Neutrophil (primary cell): ENCODE measurements at regions not wholly inside any gene's neighbourhood (a gene's known extent, or its start where the extent isn't known, plus 50 kb on each side); places are given as distances from the start of the nearest gene placed in this dataset.

ENCODE experiments used
- H3K27ac ChIP-seq: fragments of 200-600 bp; sonication (generic); 2 replicates; pipeline ENCODE4 v1.5.1; 2016; ENCODE audit warnings: mild to moderate bottlenecking, moderate library complexity
- H3K27me3 ChIP-seq: fragments of 200-600 bp; sonication (generic); 2 replicates; pipeline ENCODE4 v1.6.0; 2016; ENCODE audit warnings: mild to moderate bottlenecking
- H3K36me3 ChIP-seq: fragments of 200-600 bp; sonication (generic); 2 replicates; pipeline ENCODE4 v1.5.1; 2017
- H3K4me1 ChIP-seq, 2 experiments: fragments of 200-600 bp in 1 of 2; sonication (generic) in 1 of 2; 1 replicate in 1 of 2; 2 replicates in 1 of 2; pipeline versions ENCODE4 v1.5.1 to v1.6.1; 2013 to 2016; ENCODE audit warnings: low read depth in 1 of 2, low read length in 1 of 2, mild to moderate bottlenecking in 1 of 2, moderate library complexity in 1 of 2; ENCODE audit not compliant: control insufficient read depth in 1 of 2, insufficient read depth in 1 of 2
- H3K4me3 ChIP-seq, 2 experiments: fragments of 200-600 bp in 1 of 2; sonication (generic) in 1 of 2; 1 replicate in 1 of 2; 2 replicates in 1 of 2; pipeline ENCODE4 v1.5.1; 2013 to 2016; ENCODE audit warnings: low read depth in 1 of 2, low read length in 1 of 2, mild to moderate bottlenecking in 1 of 2, moderate library complexity in 1 of 2
- H3K9me3 ChIP-seq: fragments of 200-600 bp; sonication (generic); 2 replicates; pipeline ENCODE4 v1.5.1; 2016
- TF ChIP-seq, protein P1 (sequence below): fragments of 200-600 bp; sonication (generic); IDR thresholded peaks from 2 replicates; pipeline ENCODE4 v1.5.1; 2016; ENCODE audit warnings: antibody characterized with exemption

DNA sequence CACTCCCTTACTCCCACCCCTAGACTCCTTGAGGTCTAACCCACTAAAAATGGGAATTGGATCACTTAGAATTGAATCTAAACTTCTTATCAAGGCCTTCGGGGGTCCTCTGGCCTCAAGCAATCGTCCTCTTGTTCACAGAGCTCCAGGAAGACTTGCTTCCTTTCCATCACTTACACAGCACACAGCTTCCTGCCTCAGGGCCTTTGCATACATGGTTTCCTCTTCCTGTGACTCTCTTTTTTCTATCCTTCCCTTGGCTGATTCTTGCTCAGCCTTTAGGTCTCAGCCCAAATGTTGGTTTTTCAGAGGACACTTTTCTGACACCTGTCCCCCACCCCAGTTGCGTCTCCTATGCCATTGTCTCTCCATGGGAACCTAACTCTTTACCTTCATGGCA lies 50.0 kb upstream of the ALDH1B1 start:
- no peaks in the 10 kb centered on the region for H3K36me3 ChIP-seq
- TF ChIP-seq, protein P1, sequence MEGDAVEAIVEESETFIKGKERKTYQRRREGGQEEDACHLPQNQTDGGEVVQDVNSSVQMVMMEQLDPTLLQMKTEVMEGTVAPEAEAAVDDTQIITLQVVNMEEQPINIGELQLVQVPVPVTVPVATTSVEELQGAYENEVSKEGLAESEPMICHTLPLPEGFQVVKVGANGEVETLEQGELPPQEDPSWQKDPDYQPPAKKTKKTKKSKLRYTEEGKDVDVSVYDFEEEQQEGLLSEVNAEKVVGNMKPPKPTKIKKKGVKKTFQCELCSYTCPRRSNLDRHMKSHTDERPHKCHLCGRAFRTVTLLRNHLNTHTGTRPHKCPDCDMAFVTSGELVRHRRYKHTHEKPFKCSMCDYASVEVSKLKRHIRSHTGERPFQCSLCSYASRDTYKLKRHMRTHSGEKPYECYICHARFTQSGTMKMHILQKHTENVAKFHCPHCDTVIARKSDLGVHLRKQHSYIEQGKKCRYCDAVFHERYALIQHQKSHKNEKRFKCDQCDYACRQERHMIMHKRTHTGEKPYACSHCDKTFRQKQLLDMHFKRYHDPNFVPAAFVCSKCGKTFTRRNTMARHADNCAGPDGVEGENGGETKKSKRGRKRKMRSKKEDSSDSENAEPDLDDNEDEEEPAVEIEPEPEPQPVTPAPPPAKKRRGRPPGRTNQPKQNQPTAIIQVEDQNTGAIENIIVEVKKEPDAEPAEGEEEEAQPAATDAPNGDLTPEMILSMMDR, result no peak
- no peaks in the 10 kb centered on the region for H3K9me3 ChIP-seq
- no peaks in the 10 kb centered on the region for H3K27me3 ChIP-seq
- no peak overlapping the region for H3K4me3 ChIP-seq
- no peak overlapping the region for H3K27ac ChIP-seq
- H3K4me1 ChIP-seq, result no peaks in the 10 kb centered on the region

DNA sequence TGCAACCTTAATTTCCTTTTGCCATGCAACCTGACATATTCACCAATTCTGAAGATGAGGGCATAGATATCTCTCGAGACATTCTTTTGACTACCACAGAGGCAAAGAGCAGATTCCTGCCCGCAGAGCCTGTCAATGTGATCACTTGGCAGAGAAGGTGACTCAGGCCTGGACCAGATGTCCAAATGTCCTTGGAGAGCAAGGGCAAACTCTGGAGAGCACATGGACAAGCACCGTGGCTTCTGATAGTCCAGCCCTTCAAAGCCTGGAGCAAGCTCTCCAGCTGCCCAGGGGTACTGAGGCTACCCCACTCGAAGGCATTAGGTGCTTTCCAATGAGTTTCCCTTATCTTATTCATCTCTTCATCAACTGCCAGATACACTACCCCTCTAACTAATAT lies 50.4 kb upstream of the ALDH1B1 start:
- Histone ChIP-seq H3K4me3 (no peak overlapping the region), H3K9me3 (no peaks in the 10 kb centered on the region), H3K36me3 (no peaks in the 10 kb centered on the region), H3K4me1 (no peaks in the 10 kb centered on the region), H3K27me3 (no peaks in the 10 kb centered on the region), H3K27ac (no peak overlapping the region)
- TF ChIP-seq, protein P1, result no peak

DNA sequence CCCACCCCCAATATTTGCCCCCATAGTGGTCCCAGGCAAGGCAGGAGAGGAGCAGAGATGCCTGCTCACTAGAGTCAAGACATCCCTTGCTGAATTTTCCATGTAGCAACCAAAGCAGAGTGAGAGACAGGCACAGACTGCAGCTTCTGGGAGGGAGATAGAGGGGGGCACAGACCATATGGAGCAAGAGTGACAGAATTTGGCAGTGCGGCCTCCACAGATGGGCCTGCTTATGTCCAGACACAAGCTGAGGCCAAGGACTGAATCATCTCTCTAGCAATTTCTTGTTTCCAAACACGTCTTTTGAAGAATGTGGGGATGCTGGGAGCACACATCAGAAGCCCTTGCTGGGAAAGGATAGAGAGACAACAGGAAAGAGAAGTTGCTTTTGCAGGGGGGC lies 53.0 kb upstream of the ALDH1B1 start:
- TF ChIP-seq, protein P1, result no peak
- Histone ChIP-seq H3K27me3 (no peaks in the 10 kb centered on the region), H3K4me3 (no peak overlapping the region), H3K9me3 (no peaks in the 10 kb centered on the region), H3K36me3 (no peaks in the 10 kb centered on the region), H3K4me1 (no peaks in the 10 kb centered on the region), H3K27ac (no peak overlapping the region)

DNA sequence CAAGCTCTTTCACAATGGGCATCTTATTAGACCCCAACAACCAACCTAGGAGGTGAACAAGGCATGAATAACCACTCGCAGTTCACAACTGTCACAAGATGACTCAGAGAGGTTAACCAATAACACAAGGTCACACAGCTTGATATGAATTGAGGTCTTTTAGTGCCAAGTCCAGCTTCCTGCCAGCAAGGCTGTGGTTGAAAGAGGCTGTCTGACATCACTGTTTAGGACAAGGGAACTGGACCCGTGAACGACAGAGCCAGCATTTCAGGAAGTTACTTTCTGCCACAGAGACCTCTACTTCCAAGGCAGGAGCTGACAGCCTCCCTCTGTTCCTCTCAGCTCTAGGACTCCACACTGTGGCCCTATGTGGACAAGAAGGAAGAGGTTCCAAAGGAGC lies 53.4 kb upstream of the ALDH1B1 start:
- Histone ChIP-seq H3K9me3 (no peaks in the 10 kb centered on the region), H3K4me3 (no peak overlapping the region), H3K4me1 (no peaks in the 10 kb centered on the region), H3K27me3 (no peaks in the 10 kb centered on the region), H3K36me3 (no peaks in the 10 kb centered on the region), H3K27ac (no peak overlapping the region)
- TF ChIP-seq, protein P1, result no peak

DNA sequence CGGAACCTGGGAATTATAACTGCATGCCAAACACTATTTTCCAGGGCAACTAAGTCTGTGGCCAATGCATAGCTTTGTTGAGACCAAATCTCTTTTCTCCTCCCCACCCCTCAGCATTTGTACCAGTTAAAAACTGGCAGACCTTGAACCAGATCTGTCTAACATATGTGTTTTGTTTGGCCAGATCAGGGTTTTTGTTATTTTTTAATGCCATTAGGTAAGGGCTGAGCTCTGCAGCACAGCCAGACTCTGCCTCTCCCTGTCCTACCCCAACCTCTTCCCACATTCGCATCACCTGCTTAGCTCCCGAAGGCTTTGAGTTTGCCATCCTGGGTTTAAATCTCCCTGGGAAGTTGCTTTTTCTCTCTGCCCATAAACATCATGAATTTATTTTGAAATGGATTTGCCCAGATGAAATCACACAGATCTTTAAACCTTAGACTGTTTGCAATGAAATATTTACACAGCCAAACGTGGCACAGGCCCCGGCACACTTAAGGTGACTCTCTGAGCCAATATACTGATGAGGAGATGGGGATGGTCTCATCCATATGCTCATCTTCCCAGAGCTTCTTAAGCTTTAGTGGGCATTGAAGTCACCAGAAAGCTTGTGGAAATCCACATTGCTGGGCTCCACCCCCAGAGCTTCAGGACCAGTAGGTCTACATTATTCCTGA lies 54.0 kb upstream of the ALDH1B1 start:
- Histone ChIP-seq H3K4me3 (no peak overlapping the region), H3K27me3 (no peaks in the 10 kb centered on the region), H3K4me1 (no peaks in the 10 kb centered on the region), H3K27ac (no peak overlapping the region), H3K36me3 (no peaks in the 10 kb centered on the region), H3K9me3 (no peaks in the 10 kb centered on the region)
- TF ChIP-seq, protein P1, result no peak
